ENCODE measurements at regions not wholly inside any gene's neighbourhood (a gene's known extent, or its start where the extent isn't known, plus 50 kb on each side); places are given as distances from the start of the nearest gene placed in this dataset.
A peak's percentile ranks its signal among the peaks of the same experiment; 100 is the strongest.

DNA sequence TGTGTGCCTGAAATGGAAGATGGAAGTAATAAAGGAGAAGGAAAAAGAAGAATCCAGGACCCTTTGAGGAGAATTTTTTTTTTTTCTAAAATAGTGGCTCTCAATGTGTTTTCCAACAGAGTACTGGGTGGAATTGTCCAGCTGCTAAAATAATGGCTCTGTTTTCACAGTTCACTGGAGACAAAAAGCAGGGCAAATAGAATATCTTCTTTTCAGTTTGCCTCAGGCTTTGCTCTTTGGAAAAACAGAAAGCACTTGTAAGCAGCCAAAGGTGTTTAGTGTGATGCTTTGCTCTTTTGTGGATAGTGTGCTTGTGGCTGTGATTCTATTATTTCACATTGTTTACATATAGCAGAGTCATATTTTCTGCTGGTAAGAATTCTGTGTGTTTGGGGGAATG lies 77.4 kb upstream of the MROH9 start:
- H3K27me3 ChIP-seq (ENCODE audit: insufficient read depth, low read length): no peaks in the 10 kb centered on the region
- H3K4me3 ChIP-seq (ENCODE audit: low read depth, low read length): no peak overlapping the region
- H3K79me2 ChIP-seq (ENCODE audit: control insufficient read depth, insufficient read depth, low read length, unreplicated experiment): no peaks in the 10 kb centered on the region
- no peaks in the 10 kb centered on the region for H3K36me3 ChIP-seq (ENCODE audit: insufficient read depth, low read length)
- H3K27ac ChIP-seq (ENCODE audit: low read depth, low read length): no peak overlapping the region
- H2AFZ ChIP-seq (ENCODE audit: low read length, unreplicated experiment): no peak overlapping the region
- no peaks in the 10 kb centered on the region for H3K4me1 ChIP-seq (ENCODE audit: control insufficient read depth, insufficient read depth, low read length, unreplicated experiment)

DNA sequence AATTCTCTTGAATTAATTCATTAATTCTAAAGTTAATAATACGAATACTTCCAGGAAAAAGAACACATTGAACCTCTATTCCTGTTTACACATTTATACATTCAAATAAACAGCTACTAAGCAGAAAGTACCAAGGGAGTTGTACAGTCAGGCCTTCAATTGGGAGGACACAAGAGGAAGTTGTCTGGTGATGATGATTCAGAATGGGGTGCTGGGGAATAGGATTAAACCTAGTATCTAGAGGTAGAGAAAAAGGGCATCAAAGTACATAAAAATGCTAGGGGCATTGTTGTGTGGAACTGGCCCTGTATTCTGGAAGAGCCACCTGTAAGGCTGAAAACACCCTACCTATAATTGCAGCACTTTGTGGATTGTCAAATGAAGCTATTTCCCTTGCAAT lies 71.7 kb upstream of the MROH9 start:
- Histone ChIP-seq H3K79me2 (ENCODE audit: control insufficient read depth, insufficient read depth, low read length, unreplicated experiment) (no peaks in the 10 kb centered on the region), H3K27ac (ENCODE audit: low read depth, low read length) (no peak overlapping the region)

DNA sequence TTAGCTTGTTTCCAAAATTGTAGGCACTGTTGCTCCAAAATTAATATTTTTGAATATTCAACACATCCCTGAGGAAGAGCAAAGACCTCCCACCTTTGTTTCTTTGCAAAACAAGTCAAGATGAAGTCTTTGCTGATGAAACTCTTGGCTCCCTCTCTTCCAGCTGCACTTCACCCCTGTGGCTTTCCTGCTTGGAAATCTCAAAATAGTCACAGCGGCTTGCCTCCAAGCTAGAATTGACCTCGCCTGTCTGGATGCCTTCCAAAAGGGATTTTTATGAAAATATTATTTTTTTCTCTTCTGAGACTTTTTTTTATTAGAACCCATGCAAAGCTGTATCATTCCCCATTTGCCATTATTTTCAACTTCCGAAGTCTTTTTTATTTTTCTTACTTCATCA lies 71.1 kb upstream of the MROH9 start:
- Histone ChIP-seq H3K27me3 (ENCODE audit: insufficient read depth, low read length) (no peaks in the 10 kb centered on the region), H3K36me3 (ENCODE audit: insufficient read depth, low read length) (no peaks in the 10 kb centered on the region), H3K79me2 (ENCODE audit: control insufficient read depth, insufficient read depth, low read length, unreplicated experiment) (no peaks in the 10 kb centered on the region), H3K27ac (ENCODE audit: low read depth, low read length) (no peak overlapping the region), H3K4me1 (ENCODE audit: control insufficient read depth, insufficient read depth, low read length, unreplicated experiment) (peaks cover 7% of the 10 kb centered on the region), H3K4me3 (ENCODE audit: low read depth, low read length) (no peak overlapping the region), H2AFZ (ENCODE audit: low read length, unreplicated experiment) (peak overlapping the region; percentile 98)

More for the DNA sequence above, 71.7 kb upstream of the MROH9 start:
- Histone ChIP-seq H3K4me3 (ENCODE audit: low read depth, low read length) (no peak overlapping the region), H3K4me1 (ENCODE audit: control insufficient read depth, insufficient read depth, low read length, unreplicated experiment) (peaks cover 7% of the 10 kb centered on the region), H2AFZ (ENCODE audit: low read length, unreplicated experiment) (no peak overlapping the region), H3K27me3 (ENCODE audit: insufficient read depth, low read length) (no peaks in the 10 kb centered on the region), H3K36me3 (ENCODE audit: insufficient read depth, low read length) (no peaks in the 10 kb centered on the region)

DNA sequence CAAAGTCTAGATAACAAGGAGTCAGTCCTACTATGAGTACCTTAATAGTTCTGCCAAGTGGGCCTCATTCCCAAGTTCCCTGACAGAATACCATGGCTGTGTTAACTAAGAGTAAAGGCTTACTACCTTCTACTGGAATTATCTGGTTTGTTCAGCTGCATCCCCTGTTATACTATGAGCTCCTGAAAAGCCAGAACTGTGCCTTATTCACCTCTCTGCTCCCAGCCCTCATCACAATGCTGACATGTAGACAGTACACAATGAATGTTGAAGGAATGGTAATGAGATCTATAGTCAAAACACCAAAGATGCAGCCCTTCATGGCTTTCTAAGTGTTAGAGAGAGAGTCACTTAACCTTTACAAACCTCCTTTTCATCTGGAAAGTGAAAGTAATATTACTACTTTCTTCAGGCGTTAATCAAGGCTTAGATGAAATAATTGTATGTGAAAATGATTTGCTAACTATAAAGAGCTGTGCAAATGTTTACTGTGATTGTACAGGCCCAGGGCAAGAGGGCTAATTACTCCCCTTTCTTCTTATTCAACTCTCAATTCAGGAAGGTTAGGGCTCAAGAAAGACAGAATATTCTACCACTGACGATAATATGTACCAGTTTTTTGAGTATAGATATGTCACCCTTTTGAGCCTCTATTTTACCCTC lies 70.3 kb upstream of the MROH9 start:
- Histone ChIP-seq H3K4me3 (ENCODE audit: low read depth, low read length) (peak overlapping the region; percentile 3; the same call in 1 of the 2 replicates), H3K27me3 (ENCODE audit: insufficient read depth, low read length) (no peaks in the 10 kb centered on the region), H3K36me3 (ENCODE audit: insufficient read depth, low read length) (no peaks in the 10 kb centered on the region), H3K4me1 (ENCODE audit: control insufficient read depth, insufficient read depth, low read length, unreplicated experiment) (peaks cover 7% of the 10 kb centered on the region), H3K27ac (ENCODE audit: low read depth, low read length) (no peak overlapping the region), H2AFZ (ENCODE audit: low read length, unreplicated experiment) (peak overlapping the region; percentile 98), H3K79me2 (ENCODE audit: control insufficient read depth, insufficient read depth, low read length, unreplicated experiment) (no peaks in the 10 kb centered on the region)

DNA sequence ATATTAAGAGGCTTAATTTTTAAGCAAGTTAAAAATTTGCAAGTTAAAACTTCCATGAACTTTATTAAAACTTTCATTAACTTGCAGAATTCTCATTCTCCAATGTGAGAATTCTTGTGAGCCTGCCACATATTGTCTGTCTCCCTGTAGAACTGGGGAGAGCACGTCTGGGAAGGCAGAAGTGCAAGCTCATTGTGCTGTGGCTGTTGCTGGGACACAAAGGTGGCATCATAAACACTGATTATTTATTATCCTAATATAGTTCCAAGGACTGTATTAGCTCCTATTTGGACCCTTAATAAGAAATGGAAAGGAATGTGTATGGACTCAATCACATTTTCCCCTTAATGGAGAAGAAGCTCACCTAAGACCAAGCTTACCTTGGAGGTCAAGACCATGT lies 68.7 kb upstream of the MROH9 start:
- no peaks in the 10 kb centered on the region for H3K36me3 ChIP-seq (ENCODE audit: insufficient read depth, low read length)
- H2AFZ ChIP-seq (ENCODE audit: low read length, unreplicated experiment): no peak overlapping the region
- H3K4me3 ChIP-seq (ENCODE audit: low read depth, low read length): no peak overlapping the region
- H3K27ac ChIP-seq (ENCODE audit: low read depth, low read length): no peak overlapping the region
- peaks cover 7% of the 10 kb centered on the region for H3K4me1 ChIP-seq (ENCODE audit: control insufficient read depth, insufficient read depth, low read length, unreplicated experiment)
- no peaks in the 10 kb centered on the region for H3K79me2 ChIP-seq (ENCODE audit: control insufficient read depth, insufficient read depth, low read length, unreplicated experiment)
- H3K27me3 ChIP-seq (ENCODE audit: insufficient read depth, low read length): no peaks in the 10 kb centered on the region

DNA sequence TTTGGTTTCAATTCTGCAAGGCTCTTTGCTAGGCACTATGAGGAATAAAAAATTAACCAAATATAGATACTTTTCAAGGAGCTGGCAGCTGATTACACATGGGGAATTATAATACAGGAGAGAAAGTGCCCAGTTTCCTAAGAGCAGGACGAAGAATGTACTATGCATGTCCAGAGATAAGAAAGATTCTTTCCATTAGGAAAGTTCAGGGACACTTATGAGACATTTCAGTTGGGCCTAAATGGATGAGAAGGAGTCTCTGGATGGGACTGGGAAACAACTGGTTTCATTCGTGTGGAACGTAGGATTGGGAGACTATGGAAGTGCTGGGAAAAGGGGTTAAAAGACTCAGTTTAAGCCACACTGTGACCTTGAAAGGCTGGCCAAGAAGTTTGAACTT lies 63.5 kb upstream of the MROH9 start:
- no peaks in the 10 kb centered on the region for H3K36me3 ChIP-seq (ENCODE audit: insufficient read depth, low read length)
- H3K27ac ChIP-seq (ENCODE audit: low read depth, low read length): no peak overlapping the region
- H3K27me3 ChIP-seq (ENCODE audit: insufficient read depth, low read length): no peaks in the 10 kb centered on the region
- no peaks in the 10 kb centered on the region for H3K4me1 ChIP-seq (ENCODE audit: control insufficient read depth, insufficient read depth, low read length, unreplicated experiment)
- H2AFZ ChIP-seq (ENCODE audit: low read length, unreplicated experiment): peak overlapping the region; percentile 73
- H3K4me3 ChIP-seq (ENCODE audit: low read depth, low read length): peak overlapping the region; percentile 2; the same call in 1 of the 2 replicates
- no peaks in the 10 kb centered on the region for H3K79me2 ChIP-seq (ENCODE audit: control insufficient read depth, insufficient read depth, low read length, unreplicated experiment)

DNA sequence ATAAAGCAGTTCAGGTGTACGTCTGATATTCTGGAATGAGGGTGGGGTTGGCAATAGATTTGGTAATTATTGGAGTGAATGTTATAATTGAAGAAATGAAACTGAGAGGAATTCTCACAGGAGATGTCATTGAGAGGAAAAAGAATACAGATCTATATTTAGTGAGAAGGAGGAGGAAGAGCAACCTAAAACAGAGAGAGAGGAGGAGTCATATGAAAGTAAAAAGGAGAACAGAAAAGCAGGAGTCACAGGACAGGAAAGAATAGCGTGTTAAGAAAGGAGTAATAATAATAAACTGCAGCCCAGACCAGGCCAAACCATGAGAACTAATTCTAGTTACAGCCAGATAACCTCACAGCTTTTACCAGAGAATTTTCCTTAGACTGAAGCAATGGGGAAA lies 62.7 kb upstream of the MROH9 start:
- Histone ChIP-seq H2AFZ (ENCODE audit: low read length, unreplicated experiment) (peak overlapping the region; percentile 73), H3K4me3 (ENCODE audit: low read depth, low read length) (no peak overlapping the region), H3K27me3 (ENCODE audit: insufficient read depth, low read length) (no peaks in the 10 kb centered on the region), H3K36me3 (ENCODE audit: insufficient read depth, low read length) (no peaks in the 10 kb centered on the region), H3K4me1 (ENCODE audit: control insufficient read depth, insufficient read depth, low read length, unreplicated experiment) (no peaks in the 10 kb centered on the region), H3K79me2 (ENCODE audit: control insufficient read depth, insufficient read depth, low read length, unreplicated experiment) (no peaks in the 10 kb centered on the region), H3K27ac (ENCODE audit: low read depth, low read length) (no peak overlapping the region)

DNA sequence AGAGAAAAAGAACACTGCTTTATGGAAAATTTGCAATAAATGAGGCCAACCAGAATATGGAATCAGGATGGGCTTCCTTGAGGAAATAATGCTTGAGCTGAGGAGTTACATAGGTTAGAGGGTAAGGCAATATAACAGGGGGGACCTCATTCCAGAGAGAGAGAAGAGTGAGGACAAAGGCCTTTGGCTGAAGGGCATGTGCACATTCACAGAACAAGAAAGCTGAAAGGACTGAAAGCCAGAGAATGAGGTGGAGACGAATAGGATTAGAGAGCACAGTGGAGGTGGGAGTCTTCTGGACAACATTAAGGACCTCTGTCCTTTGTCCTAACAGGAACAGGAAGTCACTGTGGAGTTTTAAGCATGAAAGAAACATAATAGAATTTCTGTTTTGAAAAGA lies 60.7 kb upstream of the MROH9 start:
- Histone ChIP-seq H3K36me3 (ENCODE audit: insufficient read depth, low read length) (no peaks in the 10 kb centered on the region), H3K27ac (ENCODE audit: low read depth, low read length) (no peak overlapping the region), H2AFZ (ENCODE audit: low read length, unreplicated experiment) (no peak overlapping the region), H3K27me3 (ENCODE audit: insufficient read depth, low read length) (no peaks in the 10 kb centered on the region), H3K79me2 (ENCODE audit: control insufficient read depth, insufficient read depth, low read length, unreplicated experiment) (no peaks in the 10 kb centered on the region), H3K4me3 (ENCODE audit: low read depth, low read length) (no peak overlapping the region), H3K4me1 (ENCODE audit: control insufficient read depth, insufficient read depth, low read length, unreplicated experiment) (no peaks in the 10 kb centered on the region)

DNA sequence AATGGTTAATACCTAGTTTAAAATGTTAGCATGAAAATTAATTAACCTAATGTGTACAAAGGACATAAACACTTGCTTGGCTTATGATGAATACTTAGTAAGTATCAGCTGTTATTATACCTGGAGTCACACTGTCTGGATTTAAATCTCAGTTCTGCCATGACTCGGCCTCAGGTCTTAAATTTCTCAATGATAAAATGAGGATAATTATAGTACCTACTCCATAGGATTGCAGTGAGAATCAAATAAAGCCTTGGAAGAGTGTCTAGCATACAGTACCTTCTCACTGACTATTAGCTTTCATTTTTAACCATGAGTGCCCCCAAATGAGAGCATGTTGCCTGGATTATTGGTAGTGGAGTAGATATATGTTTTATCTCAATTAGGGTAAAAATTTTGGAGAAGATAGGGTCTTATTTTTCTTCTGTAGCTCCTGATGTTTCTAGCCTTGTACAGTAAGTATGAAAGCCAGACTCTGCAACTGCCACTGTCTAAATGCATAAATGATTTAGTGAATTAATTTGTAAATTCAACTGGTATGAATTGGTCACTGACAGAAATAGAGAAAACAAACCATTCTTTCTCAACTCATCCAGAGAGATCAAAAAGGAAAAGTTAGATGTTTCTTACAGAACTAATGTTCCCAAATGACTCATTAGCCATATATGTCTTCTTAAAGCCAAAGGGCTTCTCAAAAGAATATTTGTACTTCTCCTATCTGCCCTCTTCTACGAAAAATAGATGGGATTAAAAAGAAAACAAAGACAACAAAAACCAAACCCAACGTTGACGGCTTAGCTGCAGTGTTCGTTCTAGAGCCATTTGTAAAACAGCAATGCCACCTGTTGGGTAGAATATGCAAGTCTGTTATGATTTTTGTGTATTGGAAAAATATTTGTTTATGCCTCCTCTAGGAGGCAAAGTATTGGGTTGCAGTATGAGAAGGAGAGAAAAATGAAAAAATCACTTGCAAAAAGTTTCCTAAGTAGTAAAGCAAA lies 53.8 kb upstream of the MROH9 start:
- Histone ChIP-seq H3K27me3 (ENCODE audit: insufficient read depth, low read length) (no peaks in the 10 kb centered on the region), H2AFZ (ENCODE audit: low read length, unreplicated experiment) (peak overlapping the region; percentile 35), H3K4me1 (ENCODE audit: control insufficient read depth, insufficient read depth, low read length, unreplicated experiment) (peaks cover 22% of the 10 kb centered on the region), H3K27ac (ENCODE audit: low read depth, low read length) (peak overlapping the region; percentile 53), H3K4me3 (ENCODE audit: low read depth, low read length) (peak overlapping the region; percentile 59), H3K79me2 (ENCODE audit: control insufficient read depth, insufficient read depth, low read length, unreplicated experiment) (no peaks in the 10 kb centered on the region), H3K36me3 (ENCODE audit: insufficient read depth, low read length) (no peaks in the 10 kb centered on the region)
